Prostate gland (tissue), 2 donors: ENCODE measurements at regions not wholly inside any gene's neighbourhood (a gene's known extent, or its start where the extent isn't known, plus 50 kb on each side); places are given as distances from the start of the nearest gene placed in this dataset.

Experiments
- DNase-seq: peaks from one replicate; pipeline ENCODE4 v3.0.0-alpha.2; 2019; ENCODE audit warnings: low spot score
- H3K27ac ChIP-seq, 2 donors: fragments of 200-600 bp; sonication (generic); 2 replicates each; pipeline ENCODE4 v1.5.1; 2017 to 2019
- H3K27me3 ChIP-seq: fragments of 200-600 bp; sonication (generic); replicated peaks from 2 replicates; pipeline ENCODE4 v1.5.1; 2019; ENCODE audit not compliant: insufficient read depth
- H3K36me3 ChIP-seq, 2 donors: fragments of 200-600 bp; sonication (generic); 1 replicate in 1 of 2; 2 replicates in 1 of 2; pipeline versions ENCODE4 v1.5.1 to v1.8.1; 2017 to 2019
- H3K4me1 ChIP-seq: fragments of 200-600 bp; sonication (generic); replicated peaks from 2 replicates; pipeline ENCODE4 v1.5.1; 2019
- H3K4me3 ChIP-seq, 2 donors: fragments of 200-600 bp; sonication (generic); 2 replicates each; pipeline ENCODE4 v1.5.1; 2017 to 2019
- H3K9me3 ChIP-seq: fragments of 200-600 bp; sonication (generic); 2 replicates; pipeline ENCODE4 v1.5.1; 2017
- CTCF ChIP-seq, 4 experiments: fragments of 200-600 bp in 2 of 4; fragments of 450-650 bp in 2 of 4; sonication (generic) in 2 of 4; IDR thresholded peaks; 1 replicate in 3 of 4; 2 replicates in 1 of 4; pipeline ENCODE4 v1.5.1; 2016 to 2019; ENCODE audit warnings: antibody characterized with exemption in 4 of 4, mild to moderate bottlenecking in 2 of 4, moderate library complexity in 2 of 4
- POLR2A ChIP-seq: fragments of 450-650 bp; IDR thresholded peaks from one replicate; pipeline ENCODE4 v1.6.1; 2016; ENCODE audit warnings: antibody characterized with exemption, mild to moderate bottlenecking
- POLR2AphosphoS5 ChIP-seq: sonication (generic); formaldehyde crosslinking; IDR thresholded peaks from one replicate; pipeline ENCODE4 v1.6.1; 2017; ENCODE audit warnings: antibody characterized with exemption
- WGBS: methylation state at CpG from one replicate; pipeline ENCODE4 v1.1.5; 2018; 5-methylcytosine and 5-hydroxymethylcytosine counted together
- intact Hi-C: fragments of 100-400 bp; cut with DNase I; formaldehyde crosslinking; loops from one replicate; pipeline ENCODE4 v1.14.2; 2022

- intact Hi-C loops, result no loop called here
- WGBS, result 96% methylated on average over 2 of the region's 2 CpGs
- no peaks in the 10 kb centered on the region for H3K36me3 ChIP-seq
- no peaks in the 10 kb centered on the region for H3K4me1 ChIP-seq
- H3K27ac ChIP-seq, result no peak overlapping the region
- H3K27me3 ChIP-seq, result no peaks in the 10 kb centered on the region
- no peak overlapping the region for H3K4me3 ChIP-seq
- H3K9me3 ChIP-seq, result no peaks in the 10 kb centered on the region
- DNase-seq, result no peak
- TF ChIP-seq POLR2AphosphoS5 (no peak), POLR2A (no peak), CTCF (IDR thresholded peaks at IDR 0.05) (no peak)
Measured at GRCh38 chr7:106512217-106512616, 148.7 kb downstream of the CCDC71L start.

GRCh38 chr7:106504645-106505044 is 156.3 kb downstream of the CCDC71L start:
- intact Hi-C loops, result no loop called here
- DNase-seq, result no peak
- Histone ChIP-seq H3K9me3 (no peaks in the 10 kb centered on the region), H3K27me3 (no peaks in the 10 kb centered on the region), H3K4me3 (no peak overlapping the region), H3K27ac (no peak overlapping the region), H3K4me1 (no peaks in the 10 kb centered on the region), H3K36me3 (no peaks in the 10 kb centered on the region)
- TF ChIP-seq POLR2A (no peak), POLR2AphosphoS5 (no peak), CTCF (IDR thresholded peaks at IDR 0.05) (no peak)
- 40% methylated on average over 1 of the region's 1 CpG for WGBS

GRCh38 chr7:106504207-106504606 is 156.8 kb downstream of the CCDC71L start:
- TF ChIP-seq CTCF (IDR thresholded peaks at IDR 0.05), result no peak
- TF ChIP-seq POLR2A, result no peak
- TF ChIP-seq POLR2AphosphoS5, result no peak
- Histone ChIP-seq H3K27me3 (no peaks in the 10 kb centered on the region), H3K27ac (no peak overlapping the region), H3K36me3 (no peaks in the 10 kb centered on the region), H3K4me1 (no peaks in the 10 kb centered on the region), H3K9me3 (no peaks in the 10 kb centered on the region), H3K4me3 (no peak overlapping the region)
- intact Hi-C loops, result no loop called here
- WGBS, result 81% methylated on average over 3 of the region's 3 CpGs
- DNase-seq, result no peak

GRCh38 chr7:106503626-106504025 is 157.3 kb downstream of the CCDC71L start:
- H3K27ac ChIP-seq, result no peak overlapping the region
- 89% methylated on average over 3 of the region's 3 CpGs for WGBS
- intact Hi-C loops, result no loop called here
- H3K4me3 ChIP-seq, result no peak overlapping the region
- no peaks in the 10 kb centered on the region for H3K9me3 ChIP-seq
- H3K27me3 ChIP-seq, result no peaks in the 10 kb centered on the region
- H3K36me3 ChIP-seq, result no peaks in the 10 kb centered on the region
- TF ChIP-seq CTCF (IDR thresholded peaks at IDR 0.05) (no peak), POLR2A (no peak), POLR2AphosphoS5 (no peak)
- DNase-seq, result no peak
- H3K4me1 ChIP-seq, result no peaks in the 10 kb centered on the region

GRCh38 chr7:106501605-106502580 is 159.1 kb downstream of the CCDC71L start:
- no peak for DNase-seq
- Histone ChIP-seq H3K27me3 (no peaks in the 10 kb centered on the region), H3K27ac (no peak overlapping the region), H3K36me3 (no peaks in the 10 kb centered on the region), H3K4me3 (no peak overlapping the region), H3K9me3 (no peaks in the 10 kb centered on the region), H3K4me1 (no peaks in the 10 kb centered on the region)
- no peak for TF ChIP-seq POLR2AphosphoS5
- no peak for TF ChIP-seq CTCF (IDR thresholded peaks at IDR 0.05)
- no peak for TF ChIP-seq POLR2A
- intact Hi-C loops, result no loop called here
- 68% methylated on average over 5 of the region's 5 CpGs for WGBS
